HFFc6 (cell line): ENCODE measurements at regions not wholly inside any gene's neighbourhood (a gene's known extent, or its start where the extent isn't known, plus 50 kb on each side); places are given as distances from the start of the nearest gene placed in this dataset.

Source experiments
- DNase-seq: peaks from one replicate; pipeline ENCODE4 v3.0.0-alpha.2; 2018
- H3K27ac Mint-ChIP-seq: 2 replicates; pipeline ENCODE4 v1.8.0; 2020; ENCODE audit warnings: mild to moderate bottlenecking, mixed read lengths
- H3K27me3 Mint-ChIP-seq: 2 replicates; pipeline ENCODE4 v1.8.0; 2021; ENCODE audit warnings: mild to moderate bottlenecking, moderate library complexity, mixed read lengths; ENCODE audit not compliant: insufficient read depth
- H3K36me3 Mint-ChIP-seq: 2 replicates; pipeline ENCODE4 v1.8.0; 2021; ENCODE audit warnings: low read depth, mixed read lengths
- H3K4me1 Mint-ChIP-seq: 2 replicates; pipeline ENCODE4 v1.8.0; 2020; ENCODE audit warnings: low read depth, mixed read lengths
- H3K4me3 Mint-ChIP-seq: 2 replicates; pipeline ENCODE4 v1.8.0; 2020; ENCODE audit warnings: mild to moderate bottlenecking, moderate library complexity, mixed read lengths
- H3K9me3 Mint-ChIP-seq: 2 replicates; pipeline ENCODE4 v1.8.0; 2020; ENCODE audit warnings: mild to moderate bottlenecking, mixed read lengths
- CTCF ChIP-seq: fragments of 200-600 bp; sonication (generic); IDR thresholded peaks from 2 replicates; pipeline ENCODE4 v1.5.0; 2021; ENCODE audit warnings: antibody characterized with exemption, mild to moderate bottlenecking

DNA sequence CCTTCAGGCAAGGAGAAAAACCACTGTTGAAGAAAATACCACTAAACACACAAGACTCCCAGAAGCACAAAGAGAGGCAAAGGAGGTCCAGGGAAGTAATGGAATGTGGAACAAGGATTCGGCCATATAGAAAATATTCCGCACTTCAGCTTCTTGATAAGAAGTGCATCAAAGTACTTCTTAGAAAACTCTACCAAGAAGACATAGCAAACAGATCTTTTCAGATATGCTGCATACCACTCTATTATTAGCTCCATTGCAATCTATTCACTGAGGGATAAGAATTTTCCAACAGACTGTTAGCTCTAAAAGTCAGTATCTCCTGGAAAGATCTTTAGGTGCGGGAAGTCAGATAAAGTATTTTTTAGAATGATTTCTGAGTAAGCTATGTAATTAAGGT, 231.8 kb downstream of the WDR11 start:
- Mint-ChIP-seq H3K27ac (no peak overlapping the region), H3K36me3 (no peaks in the 10 kb centered on the region; the same call in 1 of the 2 replicates), H3K4me3 (no peak overlapping the region), H3K9me3 (peaks cover 48% of the 10 kb centered on the region), H3K4me1 (no peaks in the 10 kb centered on the region), H3K27me3 (peaks cover 2% of the 10 kb centered on the region; the same call in 1 of the 2 replicates)
- no peak for TF ChIP-seq CTCF
- no peak for DNase-seq

GRCh38 chr10:121084016-121084674, 233.0 kb downstream of the WDR11 start:
- DNase-seq, result no peak
- peaks cover 2% of the 10 kb centered on the region; the same call in 1 of the 2 replicates for H3K27me3 Mint-ChIP-seq
- no peaks in the 10 kb centered on the region for H3K4me1 Mint-ChIP-seq
- TF ChIP-seq CTCF, result no peak
- H3K36me3 Mint-ChIP-seq, result no peaks in the 10 kb centered on the region; the same call in 1 of the 2 replicates
- no peak overlapping the region for H3K4me3 Mint-ChIP-seq
- H3K9me3 Mint-ChIP-seq, result peaks cover 58% of the 10 kb centered on the region
- no peak overlapping the region for H3K27ac Mint-ChIP-seq

DNA sequence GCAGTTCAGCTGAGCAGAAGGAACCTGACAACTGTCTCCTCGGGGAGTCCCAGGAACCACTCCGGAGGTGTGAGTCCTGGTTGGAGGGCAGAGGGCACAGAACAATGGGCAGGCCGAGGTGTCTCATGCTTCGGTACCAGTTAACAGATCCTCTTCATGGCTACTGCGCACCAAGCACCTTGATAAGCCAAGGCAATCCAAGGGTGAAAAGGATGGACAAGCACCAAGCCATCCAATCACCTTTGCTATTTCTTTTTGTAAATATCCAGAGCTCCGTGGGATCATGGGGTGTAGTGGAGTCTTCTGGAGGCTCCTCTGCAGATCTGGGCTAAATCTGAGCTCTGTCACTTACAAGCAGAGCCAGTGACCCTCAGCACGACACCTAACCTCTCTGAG, 233.5 kb downstream of the WDR11 start:
- Mint-ChIP-seq H3K4me1 (no peaks in the 10 kb centered on the region), H3K4me3 (no peak overlapping the region), H3K27me3 (peaks cover 2% of the 10 kb centered on the region; the same call in 1 of the 2 replicates), H3K36me3 (no peaks in the 10 kb centered on the region; the same call in 1 of the 2 replicates), H3K27ac (no peak overlapping the region), H3K9me3 (peaks cover 58% of the 10 kb centered on the region)
- DNase-seq, result no peak
- no peak for TF ChIP-seq CTCF

DNA sequence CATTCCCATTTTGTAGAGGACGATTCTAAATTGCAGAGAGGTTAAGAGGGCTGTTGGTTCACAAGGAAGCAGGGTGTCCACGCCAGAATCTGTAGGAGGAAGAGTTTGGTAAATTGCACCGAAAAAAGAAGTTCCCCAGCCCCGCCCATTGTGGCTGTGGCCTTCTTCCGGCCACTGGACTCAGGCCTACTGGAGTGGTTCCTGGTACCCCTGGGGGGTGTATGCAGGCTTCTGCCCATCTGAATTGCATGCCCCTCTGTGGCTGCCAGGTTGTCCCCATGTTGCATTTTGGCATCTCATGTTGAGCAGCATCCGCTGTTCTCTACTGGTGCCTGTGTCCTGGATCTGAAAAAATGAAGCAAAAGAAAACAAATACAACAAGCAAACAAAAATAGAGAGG, 234.2 kb downstream of the WDR11 start:
- H3K36me3 Mint-ChIP-seq, result no peaks in the 10 kb centered on the region; the same call in 1 of the 2 replicates
- H3K27me3 Mint-ChIP-seq, result no peaks in the 10 kb centered on the region; the same call in 1 of the 2 replicates
- no peak for TF ChIP-seq CTCF
- no peaks in the 10 kb centered on the region for H3K4me1 Mint-ChIP-seq
- H3K9me3 Mint-ChIP-seq, result peaks cover 61% of the 10 kb centered on the region
- DNase-seq, result no peak
- no peak overlapping the region for H3K4me3 Mint-ChIP-seq
- no peak overlapping the region for H3K27ac Mint-ChIP-seq

DNA sequence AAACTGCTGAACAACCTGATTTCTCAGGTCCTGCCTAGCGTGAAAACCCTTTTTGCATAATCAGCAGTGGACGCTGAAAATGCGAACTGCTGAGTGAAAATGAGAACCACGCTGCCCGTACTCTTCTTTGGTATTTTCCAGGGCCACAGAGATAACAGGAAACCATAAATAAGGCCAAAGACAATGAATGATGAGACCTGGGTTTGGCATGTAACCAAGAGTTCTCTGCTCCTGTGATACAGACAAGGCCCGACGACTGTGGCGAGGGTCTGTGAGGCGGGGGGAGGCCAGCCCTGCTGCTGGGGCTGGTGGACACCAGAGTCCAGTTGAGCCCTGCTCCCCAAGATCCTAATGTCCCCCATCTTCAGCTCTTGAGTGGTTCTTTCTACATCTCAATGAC, 236.0 kb downstream of the WDR11 start:
- H3K4me1 Mint-ChIP-seq, result no peaks in the 10 kb centered on the region
- H3K9me3 Mint-ChIP-seq, result peaks cover 58% of the 10 kb centered on the region
- peaks cover 3% of the 10 kb centered on the region; the same call in 1 of the 2 replicates for H3K36me3 Mint-ChIP-seq
- no peak for TF ChIP-seq CTCF
- no peak overlapping the region for H3K27ac Mint-ChIP-seq
- H3K27me3 Mint-ChIP-seq, result no peaks in the 10 kb centered on the region; the same call in 1 of the 2 replicates
- no peak overlapping the region for H3K4me3 Mint-ChIP-seq
- DNase-seq, result no peak
